ENCODE measurements at regions not wholly inside any gene's neighbourhood (a gene's known extent, or its start where the extent isn't known, plus 50 kb on each side); places are given as distances from the start of the nearest gene placed in this dataset.

DNA sequence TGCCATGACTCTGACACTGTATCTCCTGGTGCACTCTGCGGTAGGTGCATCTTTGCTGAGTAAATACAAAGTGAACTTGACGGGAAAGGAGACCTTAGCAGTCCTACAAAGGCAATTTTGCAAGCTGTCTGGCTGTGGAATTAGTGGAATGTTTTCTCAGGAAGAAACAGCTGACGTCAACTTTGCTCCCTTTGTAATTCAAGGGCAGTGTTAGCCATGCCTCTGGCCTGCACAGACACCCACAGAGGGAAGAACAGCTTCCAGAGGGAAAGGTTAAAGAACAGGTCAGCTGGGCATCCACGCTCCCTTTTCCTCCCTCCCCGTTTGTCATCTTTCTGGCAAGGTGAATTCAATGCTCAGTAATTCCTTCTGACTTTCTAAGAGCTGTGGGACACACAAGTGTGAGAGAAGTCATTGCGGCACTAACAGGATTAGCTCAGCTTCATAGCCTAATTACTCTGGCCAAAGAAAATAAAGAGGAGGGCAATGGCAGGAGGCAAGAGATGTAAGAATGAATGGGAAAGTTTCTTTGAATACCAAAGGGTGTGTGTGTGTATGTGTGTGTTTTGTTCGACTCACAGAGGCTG lies 476.9 kb upstream of the GOT2 start (continued):
- TF ChIP-seq CHD2 (IDR thresholded peaks at IDR 0.05; ENCODE audit: low read depth, low read length): no peak
- TF ChIP-seq HHEX (CRISPR knock-in tag; IDR thresholded peaks at IDR 0.05): 0 out of 2 replicates have a peak, but pooled peaks have one; percentile 39
- peak; percentile 81 for TF ChIP-seq MED1 (CRISPR knock-in tag; IDR thresholded peaks at IDR 0.05)
- TF ChIP-seq PRDM4 (CRISPR knock-in tag; IDR thresholded peaks at IDR 0.05; ENCODE audit: borderline replicate concordance): no peak
- peak; percentile 78 for TF ChIP-seq ZNF614 (CRISPR knock-in tag; IDR thresholded peaks at IDR 0.05; ENCODE audit: borderline replicate concordance)
- 0 out of 2 replicates have a peak, but pooled peaks have one; percentile 38 for TF ChIP-seq ESRRA (CRISPR knock-in tag; IDR thresholded peaks at IDR 0.05; ENCODE audit: low read depth)
- no peak for TF ChIP-seq SIN3B (IDR thresholded peaks at IDR 0.05; ENCODE audit: low read length)
- TF ChIP-seq PREB (CRISPR knock-in tag; IDR thresholded peaks at IDR 0.05): no peak
- TF ChIP-seq ZNF546 (CRISPR knock-in tag; conservative IDR thresholded peaks at IDR 0.05): no peak
- TF ChIP-seq ELF4 (CRISPR knock-in tag; IDR thresholded peaks at IDR 0.05; ENCODE audit: borderline replicate concordance): no peak
- TF ChIP-seq ZXDC (CRISPR knock-in tag; IDR thresholded peaks at IDR 0.05): no peak
- no peak for TF ChIP-seq ZNF326 (CRISPR knock-in tag; IDR thresholded peaks at IDR 0.05; ENCODE audit: borderline replicate concordance)
- TF ChIP-seq ETV5 (CRISPR knock-in tag; IDR thresholded peaks at IDR 0.05; ENCODE audit: borderline replicate concordance): peak; percentile 41; the same call in 1 of the 2 replicates
- no peak for TF ChIP-seq NFE2L1 (CRISPR knock-in tag; IDR thresholded peaks at IDR 0.05; ENCODE audit: borderline replicate concordance)
- TF ChIP-seq, protein P1, sequence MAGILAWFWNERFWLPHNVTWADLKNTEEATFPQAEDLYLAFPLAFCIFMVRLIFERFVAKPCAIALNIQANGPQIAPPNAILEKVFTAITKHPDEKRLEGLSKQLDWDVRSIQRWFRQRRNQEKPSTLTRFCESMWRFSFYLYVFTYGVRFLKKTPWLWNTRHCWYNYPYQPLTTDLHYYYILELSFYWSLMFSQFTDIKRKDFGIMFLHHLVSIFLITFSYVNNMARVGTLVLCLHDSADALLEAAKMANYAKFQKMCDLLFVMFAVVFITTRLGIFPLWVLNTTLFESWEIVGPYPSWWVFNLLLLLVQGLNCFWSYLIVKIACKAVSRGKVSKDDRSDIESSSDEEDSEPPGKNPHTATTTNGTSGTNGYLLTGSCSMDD (CRISPR knock-in tag; IDR thresholded peaks at IDR 0.05): no peak
- TF ChIP-seq ZSCAN25 (CRISPR knock-in tag; IDR thresholded peaks at IDR 0.05): no peak
- TF ChIP-seq SATB2 (CRISPR knock-in tag; IDR thresholded peaks at IDR 0.05): peak; percentile 42; the same call in 1 of the 2 replicates
- TF ChIP-seq ZNF232 (CRISPR knock-in tag; IDR thresholded peaks at IDR 0.05; ENCODE audit: borderline replicate concordance): no peak
- no peak for TF ChIP-seq MTERF4 (CRISPR knock-in tag; IDR thresholded peaks at IDR 0.05)
- TF ChIP-seq MED13 (CRISPR knock-in tag; IDR thresholded peaks at IDR 0.05): no peak
- no peak for TF ChIP-seq ZNF678 (CRISPR knock-in tag; IDR thresholded peaks at IDR 0.05)
- TF ChIP-seq NFE2 (CRISPR knock-in tag; IDR thresholded peaks at IDR 0.05): no peak
- TF ChIP-seq ZNF839 (CRISPR knock-in tag; IDR thresholded peaks at IDR 0.05; ENCODE audit: borderline replicate concordance): no peak

All from HepG2 (cell line).